Astrocyte (in vitro differentiated cells and primary cell): ENCODE measurements at regions not wholly inside any gene's neighbourhood (a gene's known extent, or its start where the extent isn't known, plus 50 kb on each side); places are given as distances from the start of the nearest gene placed in this dataset.

Source experiments
- EZH2 ChIP-seq: IDR thresholded peaks from 2 replicates; pipeline ENCODE4 v1.6.1; 2012; ENCODE audit warnings: mild to moderate bottlenecking, low read length, inconsistent platforms; ENCODE audit not compliant: insufficient read depth
- TF ChIP-seq, protein P1 (sequence below): IDR thresholded peaks from 2 replicates; pipeline ENCODE4 v1.5.1; 2011; ENCODE audit warnings: low read depth, mild to moderate bottlenecking, inconsistent platforms, low read length, moderate library complexity; ENCODE audit not compliant: insufficient read depth

DNA sequence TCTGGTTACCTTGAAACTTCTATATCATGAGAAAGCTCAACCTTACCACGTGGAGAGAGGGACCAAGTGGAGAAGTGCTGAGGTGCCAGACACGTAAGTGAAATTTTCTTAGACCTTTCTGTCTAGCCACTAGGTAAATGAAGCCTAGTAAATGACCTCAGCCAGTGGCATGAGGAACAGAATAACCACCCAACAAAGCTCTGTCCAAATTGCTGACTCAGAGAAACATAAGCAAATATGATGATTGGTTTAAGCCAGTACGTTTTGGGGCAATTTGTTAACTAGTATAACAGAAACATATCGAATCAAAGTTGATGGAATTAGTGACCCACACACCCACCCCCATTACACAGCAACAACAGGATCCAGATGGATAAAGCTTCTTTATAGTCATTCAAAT lies 75.2 kb upstream of the MAX start:
- TF ChIP-seq, protein P1, sequence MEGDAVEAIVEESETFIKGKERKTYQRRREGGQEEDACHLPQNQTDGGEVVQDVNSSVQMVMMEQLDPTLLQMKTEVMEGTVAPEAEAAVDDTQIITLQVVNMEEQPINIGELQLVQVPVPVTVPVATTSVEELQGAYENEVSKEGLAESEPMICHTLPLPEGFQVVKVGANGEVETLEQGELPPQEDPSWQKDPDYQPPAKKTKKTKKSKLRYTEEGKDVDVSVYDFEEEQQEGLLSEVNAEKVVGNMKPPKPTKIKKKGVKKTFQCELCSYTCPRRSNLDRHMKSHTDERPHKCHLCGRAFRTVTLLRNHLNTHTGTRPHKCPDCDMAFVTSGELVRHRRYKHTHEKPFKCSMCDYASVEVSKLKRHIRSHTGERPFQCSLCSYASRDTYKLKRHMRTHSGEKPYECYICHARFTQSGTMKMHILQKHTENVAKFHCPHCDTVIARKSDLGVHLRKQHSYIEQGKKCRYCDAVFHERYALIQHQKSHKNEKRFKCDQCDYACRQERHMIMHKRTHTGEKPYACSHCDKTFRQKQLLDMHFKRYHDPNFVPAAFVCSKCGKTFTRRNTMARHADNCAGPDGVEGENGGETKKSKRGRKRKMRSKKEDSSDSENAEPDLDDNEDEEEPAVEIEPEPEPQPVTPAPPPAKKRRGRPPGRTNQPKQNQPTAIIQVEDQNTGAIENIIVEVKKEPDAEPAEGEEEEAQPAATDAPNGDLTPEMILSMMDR: no peak
- TF ChIP-seq EZH2: no peak
